Endodermal cell (in vitro differentiated cells): ENCODE measurements at regions not wholly inside any gene's neighbourhood (a gene's known extent, or its start where the extent isn't known, plus 50 kb on each side); places are given as distances from the start of the nearest gene placed in this dataset.

Experiments
- DNase-seq: peaks from one replicate; pipeline ENCODE4 v3.0.0-alpha.2; 2017
- H3K27ac ChIP-seq: 2 replicates; pipeline ENCODE4 v1.5.1; 2013; ENCODE audit warnings: mild to moderate bottlenecking, low read depth, low read length, moderate library complexity
- H3K27me3 ChIP-seq: 2 replicates; pipeline ENCODE4 v1.6.1; 2013; ENCODE audit warnings: mild to moderate bottlenecking, low read length, moderate library complexity; ENCODE audit not compliant: insufficient read depth, control insufficient read depth, poor library complexity, severe bottlenecking
- H3K36me3 ChIP-seq: 2 replicates; pipeline ENCODE4 v1.7.0; 2013; ENCODE audit warnings: mild to moderate bottlenecking, low read length, moderate library complexity; ENCODE audit not compliant: control insufficient read depth, insufficient read depth
- H3K4me1 ChIP-seq: one replicate; pipeline ENCODE4 v1.7.0; 2013; ENCODE audit warnings: low read length; ENCODE audit not compliant: control insufficient read depth, insufficient read depth
- H3K4me3 ChIP-seq: 2 replicates; pipeline ENCODE4 v1.5.1; 2013; ENCODE audit warnings: mild to moderate bottlenecking, low read length, moderate library complexity
- H3K9ac ChIP-seq: 2 replicates; pipeline ENCODE4 v1.6.1; 2013; ENCODE audit warnings: mild to moderate bottlenecking, low read length, moderate library complexity; ENCODE audit not compliant: poor library complexity, severe bottlenecking; ENCODE audit errors: extremely low read depth
- H3K9me3 ChIP-seq: 2 replicates; pipeline ENCODE4 v1.6.1; 2013; ENCODE audit warnings: mild to moderate bottlenecking, low read length, moderate library complexity; ENCODE audit not compliant: control insufficient read depth
- H3K27ac Mint-ChIP-seq: 2 replicates; pipeline ENCODE4 v1.8.0; 2020; ENCODE audit warnings: mixed read lengths
- H3K27me3 Mint-ChIP-seq: 2 replicates; pipeline ENCODE4 v1.8.0; 2021; ENCODE audit warnings: mild to moderate bottlenecking, mixed read lengths; ENCODE audit not compliant: insufficient read depth
- H3K36me3 Mint-ChIP-seq: 2 replicates; pipeline ENCODE4 v1.8.0; 2020; ENCODE audit warnings: low read depth, mixed read lengths
- H3K4me1 Mint-ChIP-seq: 2 replicates; pipeline ENCODE4 v1.8.0; 2020; ENCODE audit warnings: mixed read lengths
- H3K4me3 Mint-ChIP-seq: 2 replicates; pipeline ENCODE4 v1.8.0; 2020; ENCODE audit warnings: mild to moderate bottlenecking, moderate library complexity, mixed read lengths
- H3K9me3 Mint-ChIP-seq: 2 replicates; pipeline ENCODE4 v1.8.0; 2020; ENCODE audit warnings: mild to moderate bottlenecking, mixed read lengths
- WGBS, 2 experiments: methylation state at CpG; one replicate each; pipeline versions ENCODE4 v1.1.5 to v1.1.7; 2013; ENCODE audit warnings: missing lambda C conversion rate in 2 of 2, mixed read lengths in 1 of 2; ENCODE audit not compliant: insufficient coverage in 1 of 2, insufficient read length in 1 of 2; 5-methylcytosine and 5-hydroxymethylcytosine counted together
- TF ChIP-seq, protein P1 (sequence below): fragments of 200-600 bp; sonication (generic); conservative IDR thresholded peaks from 2 replicates; pipeline ENCODE4 v1.5.0; 2021; ENCODE audit warnings: antibody characterized with exemption, mild to moderate bottlenecking

DNA sequence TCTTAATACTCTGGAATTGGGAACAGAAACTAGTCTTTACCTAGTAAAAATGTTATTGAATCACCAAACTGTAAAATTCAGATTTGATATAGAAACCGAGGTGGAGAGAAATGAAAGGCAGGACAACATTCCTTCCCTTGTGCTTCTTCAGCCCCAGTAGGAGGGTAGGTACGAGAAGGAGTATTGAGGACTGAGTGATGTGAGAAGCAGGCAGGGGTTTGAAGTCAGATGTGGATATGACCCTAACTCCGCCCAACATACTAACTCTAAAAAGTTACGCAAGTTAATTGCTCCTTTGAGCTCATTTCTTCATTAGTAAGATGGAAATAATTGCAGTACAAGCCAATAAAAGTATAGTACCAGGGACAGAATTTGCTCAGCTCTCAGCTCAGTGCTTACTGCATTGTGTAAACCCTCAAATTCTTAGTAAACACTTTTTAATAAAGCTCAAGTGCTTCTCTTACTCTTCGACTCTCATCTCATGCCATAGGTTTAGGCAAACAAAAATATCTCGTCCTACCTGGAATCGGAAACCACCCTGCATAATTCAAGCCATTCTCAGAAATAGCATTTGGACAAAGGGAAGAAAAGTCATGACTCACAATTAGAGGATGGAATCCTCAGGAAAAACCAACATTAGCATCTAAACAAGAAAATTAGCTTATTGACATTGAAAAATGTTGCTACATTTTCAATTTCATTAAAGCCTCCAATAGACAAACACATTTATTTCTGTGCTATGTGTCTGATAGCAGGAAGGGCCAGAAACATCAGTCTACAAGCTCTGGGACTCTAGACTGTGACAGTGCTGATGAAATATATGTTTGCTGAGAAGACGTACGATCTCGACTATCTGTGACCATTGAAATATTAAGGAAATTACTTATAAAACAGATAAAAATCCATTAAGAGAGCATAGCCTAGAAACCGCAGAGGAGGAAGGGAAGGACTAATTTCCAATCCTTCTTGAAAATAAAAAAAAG is 161.3 kb downstream of the HNMT start:
- H3K9me3 ChIP-seq, result no peaks in the 10 kb centered on the region
- 84 to 88% methylated on average over 5 to 11 of the region's 11 CpGs for WGBS, 2 experiments
- H3K36me3 ChIP-seq, result no peaks in the 10 kb centered on the region
- Mint-ChIP-seq H3K4me3 (no peak overlapping the region), H3K9me3 (no peaks in the 10 kb centered on the region), H3K36me3 (no peaks in the 10 kb centered on the region), H3K27me3 (no peaks in the 10 kb centered on the region), H3K27ac (no peak overlapping the region), H3K4me1 (peaks cover 11% of the 10 kb centered on the region)
- H3K27ac ChIP-seq, result no peak overlapping the region
- H3K4me1 ChIP-seq, result peaks cover 3% of the 10 kb centered on the region
- DNase-seq, result no peak
- TF ChIP-seq, protein P1, sequence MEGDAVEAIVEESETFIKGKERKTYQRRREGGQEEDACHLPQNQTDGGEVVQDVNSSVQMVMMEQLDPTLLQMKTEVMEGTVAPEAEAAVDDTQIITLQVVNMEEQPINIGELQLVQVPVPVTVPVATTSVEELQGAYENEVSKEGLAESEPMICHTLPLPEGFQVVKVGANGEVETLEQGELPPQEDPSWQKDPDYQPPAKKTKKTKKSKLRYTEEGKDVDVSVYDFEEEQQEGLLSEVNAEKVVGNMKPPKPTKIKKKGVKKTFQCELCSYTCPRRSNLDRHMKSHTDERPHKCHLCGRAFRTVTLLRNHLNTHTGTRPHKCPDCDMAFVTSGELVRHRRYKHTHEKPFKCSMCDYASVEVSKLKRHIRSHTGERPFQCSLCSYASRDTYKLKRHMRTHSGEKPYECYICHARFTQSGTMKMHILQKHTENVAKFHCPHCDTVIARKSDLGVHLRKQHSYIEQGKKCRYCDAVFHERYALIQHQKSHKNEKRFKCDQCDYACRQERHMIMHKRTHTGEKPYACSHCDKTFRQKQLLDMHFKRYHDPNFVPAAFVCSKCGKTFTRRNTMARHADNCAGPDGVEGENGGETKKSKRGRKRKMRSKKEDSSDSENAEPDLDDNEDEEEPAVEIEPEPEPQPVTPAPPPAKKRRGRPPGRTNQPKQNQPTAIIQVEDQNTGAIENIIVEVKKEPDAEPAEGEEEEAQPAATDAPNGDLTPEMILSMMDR, result no peak
- no peak overlapping the region for H3K4me3 ChIP-seq
- no peak overlapping the region for H3K9ac ChIP-seq
- no peaks in the 10 kb centered on the region for H3K27me3 ChIP-seq

DNA sequence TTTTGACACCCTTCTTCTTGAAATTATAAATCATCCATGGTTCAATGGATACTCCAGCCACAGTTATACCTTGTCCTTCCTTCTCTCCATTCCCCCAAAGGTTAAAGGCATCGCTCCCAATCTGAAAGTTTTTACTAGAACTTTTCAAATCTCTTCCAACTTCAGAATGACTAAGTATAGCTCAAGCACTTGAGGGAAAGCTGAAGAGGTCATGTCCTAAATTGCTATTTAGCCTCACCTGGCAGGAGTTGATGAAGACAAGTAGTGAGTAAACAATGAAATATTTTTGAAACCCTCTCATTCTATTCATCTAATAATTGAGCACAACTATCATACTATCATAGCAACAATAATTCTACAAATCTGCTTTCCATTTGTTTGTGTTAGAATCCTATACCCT is 167.8 kb downstream of the HNMT start:
- Mint-ChIP-seq H3K36me3 (no peaks in the 10 kb centered on the region), H3K4me3 (no peak overlapping the region), H3K9me3 (no peaks in the 10 kb centered on the region), H3K27ac (no peak overlapping the region), H3K4me1 (peaks cover 18% of the 10 kb centered on the region), H3K27me3 (no peaks in the 10 kb centered on the region)
- 87 to 100% methylated on average over 1 of the region's 1 CpG for WGBS, 2 experiments
- H3K9ac ChIP-seq, result no peak overlapping the region
- H3K27ac ChIP-seq, result no peak overlapping the region
- H3K9me3 ChIP-seq, result no peaks in the 10 kb centered on the region
- H3K36me3 ChIP-seq, result no peaks in the 10 kb centered on the region
- no peak for DNase-seq
- peaks cover 2% of the 10 kb centered on the region for H3K4me1 ChIP-seq
- TF ChIP-seq, protein P1, result no peak
- H3K4me3 ChIP-seq, result no peak overlapping the region
- no peaks in the 10 kb centered on the region for H3K27me3 ChIP-seq

DNA sequence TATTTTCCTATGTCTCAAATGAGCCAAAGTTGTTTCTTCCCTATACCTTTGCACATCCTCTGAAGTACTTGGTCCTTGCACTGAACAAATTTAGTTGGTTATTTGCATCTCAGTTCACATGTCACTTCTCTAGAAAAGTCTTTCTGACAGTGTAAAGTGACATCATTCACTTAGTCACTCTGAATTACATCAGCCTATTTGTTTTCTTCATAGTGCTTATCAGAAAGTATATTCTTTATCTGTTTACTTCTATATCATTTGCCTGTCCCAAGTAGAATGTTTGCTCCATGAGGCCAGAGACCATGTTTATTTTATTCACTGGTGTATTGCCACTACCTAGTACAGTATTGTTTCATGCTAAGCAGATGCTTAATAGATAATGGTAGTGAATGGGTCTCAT is 173.7 kb downstream of the HNMT start:
- H3K4me1 ChIP-seq, result peaks cover 2% of the 10 kb centered on the region
- no peak overlapping the region for H3K4me3 Mint-ChIP-seq
- H3K4me3 ChIP-seq, result no peak overlapping the region
- no peak overlapping the region for H3K27ac ChIP-seq
- no peak overlapping the region for H3K27ac Mint-ChIP-seq
- no peaks in the 10 kb centered on the region for H3K27me3 Mint-ChIP-seq
- H3K4me1 Mint-ChIP-seq, result peaks cover 13% of the 10 kb centered on the region
- H3K36me3 ChIP-seq, result no peaks in the 10 kb centered on the region
- H3K36me3 Mint-ChIP-seq, result no peaks in the 10 kb centered on the region
- TF ChIP-seq, protein P1, result no peak
- no peak for DNase-seq
- H3K9me3 ChIP-seq, result no peaks in the 10 kb centered on the region
- no peaks in the 10 kb centered on the region for H3K27me3 ChIP-seq
- H3K9me3 Mint-ChIP-seq, result peaks cover 1% of the 10 kb centered on the region
- H3K9ac ChIP-seq, result no peak overlapping the region
